GM21526 (cell line): ENCODE measurements at regions not wholly inside any gene's neighbourhood (a gene's known extent, or its start where the extent isn't known, plus 50 kb on each side); places are given as distances from the start of the nearest gene placed in this dataset.
"Not testable (repeated sequence)": the region's sequence is repeated elsewhere in the genome, so short reads cannot be mapped to it uniquely, and the experiment has no call there.

Source experiments
- ATAC-seq: cut with Tn5 transposase; IDR thresholded peaks from one replicate; pipeline ENCODE4 v1.9.1; 2021; ENCODE audit warnings: moderate library complexity; ENCODE audit not compliant: unreplicated experiment, low FRiP score

DNA sequence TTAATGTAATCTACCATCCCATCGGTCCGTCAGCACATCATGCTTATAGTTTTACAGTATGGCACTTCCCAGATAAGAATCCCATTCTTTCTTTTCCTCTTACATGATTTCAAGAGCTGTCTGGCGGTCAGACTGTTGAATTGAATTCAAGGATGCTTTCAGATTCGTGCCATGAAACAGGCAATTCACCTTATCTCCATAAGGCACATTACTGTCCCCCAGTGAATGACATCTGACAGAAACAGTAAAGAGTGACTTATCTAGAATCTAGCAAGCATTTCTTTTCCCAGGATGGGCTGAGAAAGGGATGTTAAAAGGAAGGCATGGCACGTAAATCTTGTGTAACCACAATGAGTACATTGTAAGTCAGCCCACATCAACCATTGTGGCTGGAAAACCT is 61.1 kb upstream of the SEM1 start:
- no peak for ATAC-seq

DNA sequence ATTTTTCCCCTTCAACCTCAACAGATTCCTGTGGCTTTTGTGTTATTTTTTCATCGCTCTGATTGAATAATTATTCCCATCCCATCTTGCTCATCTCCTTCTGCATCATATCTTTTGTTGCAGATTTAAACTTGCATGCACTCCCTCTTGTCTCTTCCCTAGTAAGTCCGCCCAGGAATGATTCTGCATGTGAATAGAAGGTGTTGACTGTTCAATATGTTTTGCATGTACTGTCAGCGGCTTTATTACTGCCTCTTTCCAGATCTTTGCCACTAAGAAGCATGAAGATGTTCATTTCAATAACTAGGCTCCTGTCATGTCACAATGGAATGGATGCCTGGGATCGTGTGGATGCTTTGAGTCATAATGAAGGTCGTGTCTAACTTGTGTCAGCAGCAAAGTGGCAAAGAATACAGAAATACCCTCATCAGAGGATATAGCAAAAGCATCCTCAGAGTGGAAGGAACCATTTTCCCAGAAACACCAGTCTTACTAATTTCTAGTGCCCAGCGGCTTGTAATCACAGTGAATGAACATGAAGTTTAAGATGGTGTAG is 62.6 kb upstream of the SEM1 start:
- no peak for ATAC-seq

DNA sequence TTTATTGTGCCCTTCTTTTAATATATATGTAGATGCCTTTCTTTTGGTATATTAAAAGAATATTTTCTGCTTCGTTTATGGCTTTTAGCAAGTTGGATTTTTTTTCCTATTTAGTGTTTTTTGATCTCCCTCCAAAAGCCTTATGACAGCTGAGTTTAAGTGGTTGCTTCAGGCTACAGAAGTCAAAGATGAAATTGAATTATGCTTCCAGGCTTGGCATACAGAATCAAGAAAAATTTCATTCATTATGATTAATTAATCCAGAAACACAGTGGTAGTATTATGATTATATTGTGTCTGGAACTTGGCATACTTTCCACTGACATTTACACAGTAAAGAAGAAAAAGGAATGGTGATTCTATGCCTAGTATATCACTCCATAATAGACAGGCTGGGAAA is 63.8 kb upstream of the SEM1 start:
- ATAC-seq = no peak

DNA sequence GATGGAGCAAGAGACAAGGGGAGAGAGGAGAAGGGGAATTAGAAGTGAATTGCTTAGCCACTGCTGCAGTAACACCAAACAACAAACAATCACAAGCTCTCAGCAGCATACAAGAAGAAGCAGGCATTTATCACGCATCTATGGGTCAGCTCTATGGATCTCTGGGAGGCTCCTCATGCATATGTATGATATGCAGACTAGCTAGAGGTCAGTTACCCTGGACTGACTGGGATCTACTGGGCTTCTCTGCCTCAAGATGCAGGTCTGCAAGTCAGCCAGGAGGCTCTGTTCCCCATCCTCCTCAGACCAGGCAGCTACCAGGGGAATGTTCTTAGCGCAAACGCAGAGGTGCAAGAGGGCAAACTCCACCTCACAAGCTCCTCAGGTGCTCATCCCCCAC is 64.7 kb upstream of the SEM1 start:
- no peak for ATAC-seq

DNA sequence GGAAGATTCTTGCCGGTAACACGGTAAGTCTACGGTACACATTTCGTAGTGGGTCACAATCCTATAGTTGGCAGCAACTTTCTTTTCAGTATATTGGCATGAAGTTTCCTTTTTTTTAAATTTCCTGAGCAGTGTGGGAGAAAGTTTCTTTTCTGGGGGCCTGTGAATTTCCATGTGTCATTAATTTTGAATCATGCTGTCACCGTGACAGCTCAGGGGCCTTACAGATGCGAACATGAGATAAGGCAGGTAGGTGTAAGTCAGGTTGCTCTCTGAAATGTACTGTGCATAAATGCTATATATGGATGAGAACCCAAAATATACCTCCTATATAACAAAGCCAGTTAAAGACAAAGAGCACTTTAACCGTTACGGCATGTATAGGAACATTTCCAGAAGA is 65.4 kb upstream of the SEM1 start:
- no peak for ATAC-seq

DNA sequence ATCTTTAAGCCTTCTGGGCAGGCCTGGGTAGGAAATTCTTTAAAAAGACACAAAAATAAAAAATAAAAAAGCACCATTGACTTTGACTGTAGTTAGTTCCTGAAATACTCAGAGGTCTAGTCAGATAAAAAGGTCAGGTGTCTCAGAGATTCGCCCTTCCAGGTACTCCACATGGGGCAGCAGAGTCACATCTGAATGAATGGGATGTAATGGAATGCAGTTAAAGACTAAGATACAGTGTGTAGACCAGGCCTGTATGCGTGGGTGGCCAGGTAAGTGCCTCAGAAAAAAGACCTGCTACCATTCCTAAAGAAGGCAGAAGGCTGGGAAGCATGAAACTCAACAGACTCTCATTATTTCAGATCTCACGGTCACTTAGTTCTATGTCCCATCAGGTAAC is 68.6 kb upstream of the SEM1 start:
- ATAC-seq = no peak

DNA sequence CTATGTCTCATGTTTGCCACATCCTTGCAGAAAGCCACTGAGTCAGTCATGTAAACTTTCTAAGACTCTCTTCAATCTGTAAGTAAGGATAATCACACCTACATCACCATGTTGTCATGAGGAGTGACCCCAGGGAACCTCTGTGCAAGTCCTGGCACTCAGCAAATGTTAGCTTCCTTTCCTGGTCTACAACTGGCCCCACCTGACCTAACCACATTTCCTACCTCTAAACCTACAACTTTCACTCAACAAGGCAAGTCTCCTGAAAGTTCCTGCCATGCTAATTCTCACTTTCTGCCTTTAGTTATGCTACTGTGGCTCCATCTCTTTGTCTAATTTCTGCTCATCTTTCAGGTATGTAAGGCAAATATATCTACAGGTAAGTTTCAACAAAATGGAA is 72.3 kb upstream of the SEM1 start:
- ATAC-seq = no peak

DNA sequence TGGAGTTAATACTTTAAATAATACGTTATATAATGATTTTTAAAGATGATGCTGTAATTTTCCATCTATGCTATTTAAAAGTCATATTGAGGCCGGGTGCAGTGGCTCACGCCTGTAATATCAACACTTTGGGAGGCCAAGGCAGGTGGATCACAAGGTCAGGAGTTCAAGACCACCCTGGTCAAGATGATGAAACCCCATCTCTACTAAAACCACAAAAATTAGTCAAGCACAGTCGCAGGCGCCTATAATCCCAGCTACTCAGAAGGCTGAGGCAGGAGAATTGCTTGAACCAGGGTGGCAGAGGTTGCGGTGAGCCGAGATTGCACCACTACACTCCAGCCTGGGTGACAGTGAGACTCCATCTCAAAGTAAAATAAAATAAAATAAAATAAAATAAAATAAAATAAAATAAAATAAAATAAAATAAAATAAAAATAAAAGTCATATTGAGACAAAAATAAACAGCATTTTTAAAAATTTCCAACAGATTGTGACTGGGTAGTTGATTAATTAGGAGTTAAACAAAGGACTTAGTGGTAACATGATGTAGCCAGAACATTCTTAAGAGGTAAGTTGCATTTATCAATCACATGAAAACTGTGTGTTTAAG is 73.1 kb upstream of the SEM1 start:
- not testable (repeated sequence) for ATAC-seq

DNA sequence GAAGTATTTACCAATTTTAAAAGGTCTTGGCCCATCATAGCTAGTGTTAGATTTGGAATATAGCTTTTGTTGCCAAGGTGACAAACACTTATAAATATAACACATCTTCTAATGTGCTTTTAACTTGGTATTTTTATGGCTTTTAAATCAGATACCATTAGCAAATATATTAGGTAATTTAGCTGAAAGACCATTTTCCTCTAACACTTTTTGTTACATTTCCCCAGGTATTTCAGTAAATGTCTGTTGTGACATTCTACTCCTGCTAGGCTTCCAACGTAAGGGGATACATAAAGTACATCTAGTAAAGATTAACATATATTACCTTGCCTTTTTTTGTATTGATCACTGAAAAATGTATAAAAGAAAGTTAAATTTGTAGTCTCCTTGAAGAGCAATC is 75.0 kb upstream of the SEM1 start:
- no peak for ATAC-seq

DNA sequence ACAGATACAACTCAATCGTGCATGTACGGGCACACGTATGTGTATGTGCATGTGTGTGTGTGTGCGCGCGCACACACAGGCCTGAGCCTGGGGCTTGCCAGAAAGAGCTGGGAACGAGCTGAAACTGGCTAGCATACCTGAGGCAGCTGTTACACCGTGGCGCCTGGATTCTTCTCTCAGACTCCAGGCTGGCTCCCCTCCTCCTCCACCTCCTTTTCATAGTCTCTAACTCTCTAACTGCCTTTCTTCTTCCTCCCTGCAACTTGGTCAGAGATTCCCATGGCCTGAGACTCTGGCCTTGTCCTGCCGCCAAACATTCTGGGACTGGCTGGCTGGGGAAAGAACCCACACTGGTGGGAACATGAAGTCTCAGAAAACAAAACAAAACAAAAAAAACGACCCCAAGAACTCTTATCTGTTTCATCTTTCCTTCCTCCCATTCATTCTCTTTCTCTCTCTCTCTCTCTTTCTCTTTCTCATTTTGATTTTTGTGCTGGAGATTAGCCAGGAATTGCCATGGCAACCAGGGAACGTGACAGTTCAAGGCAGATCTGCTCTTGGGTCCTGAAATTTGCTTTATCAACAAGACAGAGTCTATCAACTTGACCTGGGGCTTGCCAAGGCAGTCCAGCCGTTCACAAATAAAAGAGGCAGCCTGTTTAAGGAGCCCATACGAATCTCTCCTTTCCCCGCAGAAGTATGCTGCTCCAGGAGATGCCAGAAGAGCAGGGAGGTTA is 76.8 kb upstream of the SEM1 start:
- ATAC-seq = no peak

DNA sequence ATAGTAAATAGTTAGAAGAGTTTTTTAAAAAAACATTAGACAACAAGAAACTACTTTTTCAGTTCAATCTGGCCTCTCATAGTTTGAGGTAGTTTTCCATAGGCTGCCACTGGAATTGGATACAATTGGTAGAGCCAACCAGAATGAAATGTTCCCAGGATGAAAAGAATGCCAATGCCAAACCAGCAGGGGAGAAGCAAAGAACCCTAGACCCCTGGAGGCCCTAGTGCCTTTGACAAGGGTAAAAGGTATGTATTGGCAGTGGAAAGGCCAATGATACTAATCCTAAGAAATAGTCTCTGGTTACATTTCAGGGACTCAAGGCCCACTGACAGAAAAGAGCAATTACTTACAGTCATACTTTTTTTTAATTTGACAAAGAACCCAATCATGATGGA is 77.4 kb upstream of the SEM1 start:
- ATAC-seq = no peak

DNA sequence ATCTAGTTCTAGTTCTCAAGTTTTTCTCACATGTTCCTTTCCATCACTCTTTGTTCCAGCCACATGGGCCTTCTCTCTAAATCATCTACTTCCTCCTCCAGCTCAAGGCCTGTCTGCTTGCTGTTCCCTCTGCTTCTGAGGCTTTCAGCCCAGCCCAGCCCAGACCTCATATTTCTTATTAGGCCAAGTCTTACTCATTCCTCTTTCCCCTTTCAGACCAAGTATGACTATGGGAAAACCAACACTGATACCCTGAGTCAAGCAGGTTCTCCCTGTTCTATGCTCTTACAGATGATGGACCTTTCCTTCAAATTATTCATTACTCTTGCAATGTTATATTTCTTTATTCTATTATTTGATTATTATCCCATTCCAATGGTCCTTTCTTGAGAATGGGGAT is 80.3 kb upstream of the SEM1 start:
- no peak for ATAC-seq

DNA sequence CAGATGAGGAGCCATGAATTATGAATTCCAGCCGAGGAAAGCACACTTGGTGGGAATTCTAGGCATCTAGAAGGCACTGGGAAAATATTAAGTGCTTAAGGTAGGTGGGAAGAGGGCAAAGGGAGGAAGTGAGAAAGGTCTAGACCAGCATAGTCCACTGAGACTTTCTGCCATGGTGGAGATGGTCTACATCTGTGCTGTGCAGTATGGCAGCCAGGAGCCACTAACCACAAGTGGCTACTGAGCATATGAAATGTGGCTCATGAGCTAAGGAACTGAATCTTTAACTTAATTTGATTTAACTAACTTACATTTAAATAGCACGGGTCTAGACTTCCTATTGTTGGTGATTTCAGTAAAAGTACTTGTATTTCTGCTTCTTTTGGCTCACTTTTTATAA is 82.5 kb upstream of the SEM1 start:
- ATAC-seq = no peak

DNA sequence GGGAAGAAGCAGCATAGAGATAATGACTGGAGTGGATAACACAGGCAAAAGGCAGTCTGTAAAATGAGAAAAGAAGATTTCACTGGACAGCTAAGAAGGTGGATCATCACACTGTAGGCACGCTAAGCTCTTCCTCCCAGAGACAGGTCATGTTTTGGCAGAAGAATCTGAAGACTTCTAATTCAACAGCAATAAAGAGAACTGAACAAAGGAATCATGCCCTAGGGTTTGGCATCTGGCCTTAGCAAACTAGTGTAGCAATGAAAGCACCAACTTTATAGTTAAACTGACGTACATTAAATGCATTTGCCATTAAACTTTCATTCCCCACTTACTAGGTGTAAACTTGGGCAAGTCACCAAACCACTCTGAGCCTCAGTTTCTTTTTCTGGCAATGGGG is 84.4 kb upstream of the SEM1 start:
- ATAC-seq = no peak

DNA sequence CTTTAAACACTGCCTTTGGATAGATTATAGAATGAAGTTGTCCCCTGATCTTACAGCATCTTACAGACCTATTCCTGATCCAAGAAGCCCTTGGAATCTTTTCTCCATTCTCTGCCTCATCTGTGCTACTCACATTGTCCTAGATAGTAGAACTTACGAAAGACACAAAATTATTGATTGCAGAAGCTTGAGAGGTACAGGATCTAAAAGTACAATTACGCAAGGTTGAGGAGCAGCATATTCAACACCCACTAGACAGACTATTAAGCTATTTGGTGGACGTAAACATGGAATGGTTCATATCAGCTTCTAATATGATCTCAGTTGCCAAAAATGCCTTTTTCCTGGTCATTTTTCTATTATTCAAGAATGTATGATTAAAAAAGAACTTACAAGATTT is 90.5 kb upstream of the SEM1 start:
- no peak for ATAC-seq

DNA sequence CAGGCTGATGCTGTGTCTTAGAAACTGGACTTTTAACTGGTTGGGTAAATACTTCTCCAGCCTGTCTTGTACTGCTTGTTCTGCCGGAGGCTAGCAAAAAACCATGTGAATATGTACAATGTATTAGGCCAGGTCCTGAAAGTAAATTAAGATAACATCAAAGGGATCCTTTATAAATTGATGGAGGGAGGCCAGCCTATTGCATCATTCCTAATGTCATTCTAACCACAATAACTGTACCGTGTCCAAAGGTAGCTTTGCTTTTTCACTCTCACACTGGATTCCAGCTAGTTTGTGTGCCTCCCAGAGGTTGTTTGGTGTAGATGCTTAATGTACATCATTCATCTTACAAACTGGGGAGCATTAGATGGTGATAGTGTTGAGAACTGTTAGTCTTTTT is 91.2 kb upstream of the SEM1 start:
- ATAC-seq = no peak

DNA sequence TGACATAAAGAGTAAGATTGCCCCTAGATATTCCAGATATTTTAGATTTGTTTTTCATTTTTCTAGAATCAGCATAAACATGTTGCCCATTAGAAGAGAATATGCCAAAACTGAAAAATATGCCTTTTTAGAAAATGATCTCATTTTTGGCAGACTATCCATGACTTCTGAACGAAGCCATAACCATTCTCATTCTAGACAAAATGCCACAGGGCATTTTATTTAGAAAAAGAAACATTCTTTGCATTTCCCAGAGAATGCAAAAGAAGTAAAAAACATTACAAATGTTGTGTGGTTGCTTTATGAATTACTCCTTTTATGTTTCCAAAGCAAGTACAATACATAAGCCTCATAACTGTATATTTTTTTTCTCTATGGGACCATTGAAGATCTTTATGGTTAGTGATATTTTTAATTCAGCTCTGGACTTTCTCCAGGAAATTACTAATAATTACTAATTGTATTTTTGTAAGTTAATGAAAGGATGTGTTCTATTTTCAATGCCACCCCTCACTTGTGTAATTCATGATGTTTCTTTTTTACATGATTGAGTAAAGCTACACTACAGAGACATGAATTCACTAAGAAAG is 109.6 kb upstream of the SEM1 start:
- ATAC-seq = no peak

DNA sequence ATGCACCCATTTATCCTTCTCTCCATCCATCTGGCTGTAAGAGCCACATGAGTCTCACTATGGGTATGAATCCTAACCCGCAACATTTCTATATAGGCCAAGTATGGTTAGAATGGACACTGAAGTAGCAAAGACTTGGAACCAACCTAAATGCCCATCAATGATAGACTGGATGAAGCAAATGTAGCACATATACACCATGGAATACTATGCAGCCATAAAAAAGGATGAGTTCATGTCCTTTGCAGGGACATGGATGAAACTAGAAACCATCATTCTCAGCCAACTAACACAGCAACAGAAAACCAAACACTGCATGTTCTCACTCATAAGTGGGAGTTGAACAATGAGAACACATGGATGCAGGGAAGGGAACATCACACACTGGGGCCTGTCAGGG is 111.5 kb upstream of the SEM1 start:
- ATAC-seq = not testable (repeated sequence)

DNA sequence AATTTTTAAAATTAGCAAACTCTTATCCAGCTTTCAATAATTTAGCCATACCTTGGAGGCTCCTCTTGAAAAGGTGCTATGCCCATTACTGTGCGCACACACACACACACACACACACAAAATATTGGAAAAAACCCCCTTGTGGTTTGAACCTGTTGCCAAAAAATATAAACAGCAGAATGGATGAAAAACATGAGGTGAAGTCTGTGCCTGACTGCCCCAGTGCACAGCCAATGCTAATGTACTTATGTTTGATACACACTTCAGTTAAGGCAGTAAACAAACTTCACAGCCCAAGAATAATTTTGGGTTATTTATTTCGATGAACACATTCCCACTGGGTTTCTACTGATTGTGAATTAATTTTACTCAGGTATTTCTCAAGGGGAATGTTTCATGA is 113.2 kb upstream of the SEM1 start:
- ATAC-seq = no peak

DNA sequence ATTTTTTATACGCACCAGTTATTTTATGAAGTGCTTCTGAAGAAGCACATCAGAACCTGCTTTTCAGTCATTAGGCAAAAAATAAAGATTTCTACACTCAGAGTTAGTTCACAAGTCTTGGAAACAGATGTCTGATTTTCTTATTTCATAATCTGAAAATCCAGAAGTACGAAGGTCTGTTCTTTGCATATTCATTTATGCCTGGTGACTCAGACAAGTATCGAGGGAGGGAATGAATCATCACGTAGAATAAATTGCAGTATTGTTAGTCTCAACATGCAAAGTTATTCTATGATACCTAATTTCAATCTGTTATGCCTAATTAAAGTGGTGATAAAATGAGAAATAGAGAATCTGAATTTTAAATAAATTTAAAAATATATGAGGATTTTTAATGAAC is 113.6 kb upstream of the SEM1 start:
- ATAC-seq = no peak

DNA sequence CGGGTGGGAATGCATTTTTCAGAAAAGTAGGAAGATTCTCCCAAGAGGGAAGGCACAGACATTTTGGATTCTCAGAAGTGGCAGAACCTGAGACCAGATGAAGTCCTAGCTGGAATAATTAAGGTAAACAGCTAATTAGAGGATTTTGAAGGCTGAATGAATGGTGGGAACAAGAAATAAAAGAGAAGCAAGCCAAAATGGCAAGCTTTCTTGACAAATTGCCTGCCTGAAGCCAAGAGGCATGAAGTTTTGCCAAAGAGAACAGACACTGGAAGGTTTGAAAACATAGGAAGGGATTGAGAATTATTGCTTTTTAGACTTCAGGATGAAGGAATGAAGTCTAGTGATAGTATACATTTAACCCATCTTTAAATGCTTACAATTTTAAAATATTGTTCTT is 115.0 kb upstream of the SEM1 start:
- ATAC-seq = no peak

DNA sequence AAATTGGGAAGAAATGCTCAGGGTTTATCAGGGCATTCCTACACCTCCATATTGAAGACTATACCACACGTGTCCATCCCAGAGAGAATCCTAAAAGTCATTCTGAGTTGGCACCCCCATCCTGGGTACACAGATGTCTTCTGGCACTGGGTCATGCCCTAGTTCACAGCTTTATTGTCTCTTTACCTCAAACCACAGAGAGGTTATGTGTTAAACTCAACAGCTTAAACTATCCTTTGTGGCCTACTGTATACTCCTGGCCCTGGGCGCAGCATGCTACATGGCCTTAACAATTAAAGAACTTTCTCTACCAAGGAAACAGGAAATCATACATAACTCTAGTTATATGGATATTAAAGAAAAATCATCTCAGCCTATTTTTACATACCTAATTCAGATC is 115.6 kb upstream of the SEM1 start:
- ATAC-seq = no peak
